Lower leg skin (tissue), 4 donors: ENCODE measurements at regions not wholly inside any gene's neighbourhood (a gene's known extent, or its start where the extent isn't known, plus 50 kb on each side); places are given as distances from the start of the nearest gene placed in this dataset.

Experiments
- DNase-seq, 2 donors: peaks; one replicate each; pipeline ENCODE4 v3.0.0-alpha.2; 2019; ENCODE audit warnings: low spot score in 2 of 2
- H3K4me3 ChIP-seq: fragments of 200-600 bp; sonication (generic); 2 replicates; pipeline ENCODE4 v1.5.1; 2017; ENCODE audit warnings: mild to moderate bottlenecking, low read depth; ENCODE audit not compliant: poor library complexity, severe bottlenecking
- POLR2A ChIP-seq, 2 donors: fragments of 450-650 bp; IDR thresholded peaks; one replicate each; pipeline ENCODE4 v1.6.1; 2016 to 2017; ENCODE audit warnings: antibody characterized with exemption in 2 of 2, mild to moderate bottlenecking in 1 of 2, moderate library complexity in 1 of 2
- WGBS, 2 donors: methylation state at CpG; one replicate each; pipeline ENCODE4 v1.1.5; 2018; 5-methylcytosine and 5-hydroxymethylcytosine counted together
- intact Hi-C: fragments of 100-400 bp; cut with DNase I; formaldehyde crosslinking; loops from one replicate; pipeline ENCODE4 v1.15.0; 2023; ENCODE audit warnings: low total_unique reads
- TF ChIP-seq, protein P1 (sequence below), 3 donors: fragments of 450-650 bp; IDR thresholded peaks; one replicate each; pipeline ENCODE4 v1.5.1; 2016; ENCODE audit warnings: antibody characterized with exemption in 3 of 3, mild to moderate bottlenecking in 3 of 3, moderate library complexity in 2 of 3

DNA sequence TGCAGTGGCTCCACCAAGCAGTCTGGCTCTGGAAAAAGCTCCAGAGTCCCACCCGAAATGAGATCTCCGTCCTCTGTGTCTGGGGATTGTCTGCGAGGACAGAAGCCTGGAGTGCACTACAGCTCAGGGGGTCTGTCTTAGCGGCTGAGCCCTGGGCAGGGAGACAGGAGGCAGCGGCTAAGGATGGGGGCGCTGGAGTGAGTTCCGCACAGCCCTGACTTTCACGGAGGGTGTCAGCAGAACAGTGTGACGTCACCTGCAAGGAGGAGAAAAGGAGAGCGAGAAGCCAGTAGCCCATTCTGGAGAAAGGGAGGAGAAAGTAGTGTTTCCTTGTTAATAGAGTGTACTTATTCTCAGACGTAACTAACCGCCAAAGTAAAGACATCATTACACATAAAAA lies 97.6 kb downstream of the FAM50B start:
- 71 to 75% methylated on average over 12 of the region's 12 CpGs for WGBS, 2 donors
- intact Hi-C loops, result no loop called here

GRCh38 chr6:3948866-3949265 lies 99.7 kb downstream of the FAM50B start:
- DNase-seq, result no peak
- TF ChIP-seq POLR2A (IDR thresholded peaks at IDR 0.05), result no peak
- TF ChIP-seq, protein P1, sequence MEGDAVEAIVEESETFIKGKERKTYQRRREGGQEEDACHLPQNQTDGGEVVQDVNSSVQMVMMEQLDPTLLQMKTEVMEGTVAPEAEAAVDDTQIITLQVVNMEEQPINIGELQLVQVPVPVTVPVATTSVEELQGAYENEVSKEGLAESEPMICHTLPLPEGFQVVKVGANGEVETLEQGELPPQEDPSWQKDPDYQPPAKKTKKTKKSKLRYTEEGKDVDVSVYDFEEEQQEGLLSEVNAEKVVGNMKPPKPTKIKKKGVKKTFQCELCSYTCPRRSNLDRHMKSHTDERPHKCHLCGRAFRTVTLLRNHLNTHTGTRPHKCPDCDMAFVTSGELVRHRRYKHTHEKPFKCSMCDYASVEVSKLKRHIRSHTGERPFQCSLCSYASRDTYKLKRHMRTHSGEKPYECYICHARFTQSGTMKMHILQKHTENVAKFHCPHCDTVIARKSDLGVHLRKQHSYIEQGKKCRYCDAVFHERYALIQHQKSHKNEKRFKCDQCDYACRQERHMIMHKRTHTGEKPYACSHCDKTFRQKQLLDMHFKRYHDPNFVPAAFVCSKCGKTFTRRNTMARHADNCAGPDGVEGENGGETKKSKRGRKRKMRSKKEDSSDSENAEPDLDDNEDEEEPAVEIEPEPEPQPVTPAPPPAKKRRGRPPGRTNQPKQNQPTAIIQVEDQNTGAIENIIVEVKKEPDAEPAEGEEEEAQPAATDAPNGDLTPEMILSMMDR (IDR thresholded peaks at IDR 0.05), result no peak
- WGBS, 2 donors, result 84 to 86% methylated on average over 4 of the region's 4 CpGs
- no peak overlapping the region for H3K4me3 ChIP-seq
- intact Hi-C loops, result no loop called here

More for the DNA sequence above, 97.6 kb downstream of the FAM50B start:
- TF ChIP-seq, protein P1 (IDR thresholded peaks at IDR 0.05), result no peak
- TF ChIP-seq POLR2A (IDR thresholded peaks at IDR 0.05), result no peak
- H3K4me3 ChIP-seq, result no peak overlapping the region
- DNase-seq, result no peak

DNA sequence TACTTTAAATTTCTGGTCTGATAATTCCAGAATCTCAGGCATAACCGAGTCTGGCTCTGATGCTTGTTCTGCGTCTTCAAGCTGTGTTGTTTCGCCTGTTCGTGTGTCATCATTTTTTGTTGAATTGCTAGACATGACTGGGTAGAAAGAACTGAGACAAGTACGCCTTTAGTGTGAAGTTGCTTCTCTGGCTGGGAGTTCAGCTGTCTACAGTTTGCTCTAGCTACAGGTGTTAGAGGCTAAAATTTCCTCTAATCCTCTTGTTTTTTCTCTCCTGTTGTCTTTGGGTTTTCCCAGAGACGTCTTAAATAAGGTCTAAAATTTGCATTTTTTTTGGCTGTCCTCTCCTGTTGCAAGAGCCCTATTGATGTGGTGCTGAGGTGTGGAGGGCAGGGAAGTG lies 100.3 kb downstream of the FAM50B start:
- 82 to 88% methylated on average over 6 of the region's 6 CpGs for WGBS, 2 donors
- TF ChIP-seq, protein P1 (IDR thresholded peaks at IDR 0.05), result no peak
- no peak for TF ChIP-seq POLR2A (IDR thresholded peaks at IDR 0.05)
- intact Hi-C loops, result no loop called here
- no peak for DNase-seq
- H3K4me3 ChIP-seq, result no peak overlapping the region

DNA sequence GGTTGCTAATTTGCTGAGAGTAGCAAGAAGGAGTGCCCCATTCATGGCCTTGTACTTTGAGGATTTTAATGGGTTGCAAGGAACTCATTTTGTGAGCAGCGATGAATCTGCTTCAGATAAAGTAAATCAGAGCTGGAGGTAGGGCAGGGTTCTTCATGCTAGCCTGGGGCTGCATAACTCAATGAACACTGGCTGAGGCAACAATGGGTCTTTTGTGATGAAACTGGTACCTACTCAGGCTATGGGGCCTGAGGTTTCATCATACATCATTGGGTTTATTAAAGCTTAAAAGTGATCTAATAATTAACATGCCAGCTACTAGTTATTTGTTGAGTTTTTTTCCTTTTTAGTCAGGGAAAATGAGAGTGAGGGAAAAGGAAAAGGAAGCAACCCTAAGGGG lies 106.9 kb downstream of the FAM50B start:
- no peak for TF ChIP-seq POLR2A (IDR thresholded peaks at IDR 0.05)
- TF ChIP-seq, protein P1 (IDR thresholded peaks at IDR 0.05), result no peak
- no peak for DNase-seq
- no peak overlapping the region for H3K4me3 ChIP-seq
- intact Hi-C loops, result no loop called here
- 77 to 85% methylated on average over 1 of the region's 1 CpG for WGBS, 2 donors

DNA sequence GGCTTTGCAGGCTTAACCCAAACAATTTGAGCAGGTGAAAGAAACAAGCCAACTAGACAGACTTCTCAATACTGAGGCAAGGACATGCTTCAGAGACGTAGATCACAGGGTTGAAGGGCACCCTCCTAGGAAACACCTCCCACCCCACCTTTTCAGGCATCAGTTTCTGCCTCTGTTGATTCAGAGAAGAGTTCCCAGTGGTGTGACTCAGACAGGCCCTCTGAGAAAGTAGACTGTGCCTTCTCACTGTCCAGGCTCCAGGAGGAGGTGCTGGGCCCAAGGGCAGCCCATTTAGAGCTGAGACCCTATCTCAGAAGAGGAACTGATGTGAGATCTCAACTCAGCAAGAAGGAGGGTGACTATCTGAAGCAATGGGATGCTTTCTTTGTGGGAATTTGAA lies 108.1 kb downstream of the FAM50B start:
- DNase-seq, result no peak
- TF ChIP-seq, protein P1 (IDR thresholded peaks at IDR 0.05), result no peak
- TF ChIP-seq POLR2A (IDR thresholded peaks at IDR 0.05), result no peak
- intact Hi-C loops, result no loop called here
- H3K4me3 ChIP-seq, result no peak overlapping the region
- WGBS, 2 donors, result 0 to 93% methylated on average over 1 of the region's 1 CpG

- intact Hi-C loops, result no loop called here
- no peak for TF ChIP-seq POLR2A (IDR thresholded peaks at IDR 0.05)
- TF ChIP-seq, protein P1 (IDR thresholded peaks at IDR 0.05), result no peak
- DNase-seq, result no peak
- H3K4me3 ChIP-seq, result no peak overlapping the region
- 86 to 89% methylated on average over 7 of the region's 7 CpGs for WGBS, 2 donors
Observed at GRCh38 chr6:3958255-3958654, 109.1 kb downstream of the FAM50B start.
